ENCODE measurements at regions not wholly inside any gene's neighbourhood (a gene's known extent, or its start where the extent isn't known, plus 50 kb on each side); places are given as distances from the start of the nearest gene placed in this dataset.

- Histone ChIP-seq H3K79me2 (ENCODE audit: control insufficient read depth, insufficient read depth, low read length) (no peaks in the 10 kb centered on the region), H3K36me3 (ENCODE audit: control insufficient read depth, insufficient read depth, low read length) (no peaks in the 10 kb centered on the region), H3K27ac (ENCODE audit: extremely low read depth, low read depth, low read length) (no peak overlapping the region), H3K9me3 (replicated peaks; ENCODE audit: control insufficient read depth, insufficient read depth, low read depth, low read length) (no peaks in the 10 kb centered on the region), H3K9ac (ENCODE audit: insufficient read depth in 1 of 2, low read depth in 2 of 2, low read length in 2 of 2) (no peak overlapping the region), H3K4me2 (ENCODE audit: insufficient read depth, low read length) (no peak overlapping the region), H3K27me3 (ENCODE audit: control insufficient read depth in 2 of 2, insufficient read depth in 2 of 2, low read length in 2 of 2) (no peaks in the 10 kb centered on the region), H2AFZ (ENCODE audit: low read depth, low read length) (no peak overlapping the region), H3K9me1 (ENCODE audit: control insufficient read depth, insufficient read depth, low read length) (no peaks in the 10 kb centered on the region), H3K4me3 (no peak overlapping the region), H3K4me1 (replicated peaks in 1 of 2; ENCODE audit: control insufficient read depth in 2 of 2, insufficient read depth in 2 of 2, low read length in 2 of 2) (no peaks in the 10 kb centered on the region), H4K20me1 (replicated peaks; ENCODE audit: control insufficient read depth, insufficient read depth, low read length) (no peaks in the 10 kb centered on the region)
- intact Hi-C loops (cut with micrococcal nuclease), result no loop called here
- no peak for FAIRE-seq
- TF ChIP-seq MEF2D (tag; conservative IDR thresholded peaks at IDR 0.05; ENCODE audit: low read depth), result no peak
- no peak for TF ChIP-seq BRCA1 (IDR thresholded peaks at IDR 0.05)
- TF ChIP-seq BRCA1 (CRISPR knock-in tag; IDR thresholded peaks at IDR 0.05), result no peak
- TF ChIP-seq MGA (IDR thresholded peaks at IDR 0.05), result no peak
- TF ChIP-seq SOX6 (IDR thresholded peaks at IDR 0.05), result no peak
- TF ChIP-seq ZNF134 (CRISPR knock-in tag; conservative IDR thresholded peaks at IDR 0.05), result no peak
- no peak for TF ChIP-seq TCF15 (CRISPR knock-in tag; IDR thresholded peaks at IDR 0.05)
- no peak for TF ChIP-seq ZSCAN32 (CRISPR knock-in tag; IDR thresholded peaks at IDR 0.05)
- no peak for TF ChIP-seq ZNF696 (CRISPR knock-in tag; conservative IDR thresholded peaks at IDR 0.05)
- no peak for TF ChIP-seq MCM5 (IDR thresholded peaks at IDR 0.05; ENCODE audit: low read depth)
- TF ChIP-seq SREBF1 (IDR thresholded peaks at IDR 0.05; ENCODE audit: borderline replicate concordance, low read depth, low read length), result no peak
- no peak for ATAC-seq
- in situ Hi-C loops (cut with MboI), result no loop called here
- ChIA-PET POLR2A (no interaction called here), CTCF (ENCODE audit: low intra/inter-chr PET ratio) (no interaction called here)
- no TSS peak for BruUV-seq (replicated peaks)
- no peak for DNase-seq (ENCODE audit: extremely low read depth in 1 of 4, low spot score in 3 of 4)
These were observed 1370.6 kb downstream of the SI start for GRCh38 chr3:163707659-163708058.
